ENCODE measurements at regions not wholly inside any gene's neighbourhood (a gene's known extent, or its start where the extent isn't known, plus 50 kb on each side); places are given as distances from the start of the nearest gene placed in this dataset.
"Not testable (repeated sequence)": the region's sequence is repeated elsewhere in the genome, so short reads cannot be mapped to it uniquely, and the experiment has no call there.

- in situ Hi-C loops (cut with HindIII; ENCODE audit: low sequenced_read_pairs): no loop called here
- DNase-seq (ENCODE audit: low spot score): no peak
Observed at GRCh38 chr10:8128511-8128910, 74.0 kb downstream of the GATA3 start.

- in situ Hi-C loops (cut with HindIII; ENCODE audit: low sequenced_read_pairs): no loop called here
Observed at GRCh38 chr10:8129438-8129837, 75.0 kb downstream of the GATA3 start.

GRCh38 chr10:8130973-8131911, 76.8 kb downstream of the GATA3 start:
- no peak for DNase-seq (ENCODE audit: low spot score)
- in situ Hi-C loops (cut with HindIII; ENCODE audit: low sequenced_read_pairs): no loop called here

More at GRCh38 chr10:8129438-8129837, 75.0 kb downstream of the GATA3 start:
- DNase-seq (ENCODE audit: low spot score): no peak

- in situ Hi-C loops (cut with HindIII; ENCODE audit: low sequenced_read_pairs): no loop called here
- DNase-seq (ENCODE audit: low spot score): no peak
Observed at GRCh38 chr10:8133146-8133545, 78.7 kb downstream of the GATA3 start.

- no peak for DNase-seq (ENCODE audit: low spot score)
- in situ Hi-C loops (cut with HindIII; ENCODE audit: low sequenced_read_pairs): no loop called here
Observed at GRCh38 chr10:8136736-8137135, 82.2 kb downstream of the GATA3 start.

GRCh38 chr10:8137272-8137681, 82.8 kb downstream of the GATA3 start:
- in situ Hi-C loops (cut with HindIII; ENCODE audit: low sequenced_read_pairs): no loop called here
- DNase-seq (ENCODE audit: low spot score): no peak

GRCh38 chr10:8137726-8138125, 83.2 kb downstream of the GATA3 start:
- in situ Hi-C loops (cut with HindIII; ENCODE audit: low sequenced_read_pairs): no loop called here
- DNase-seq (ENCODE audit: low spot score): no peak

GRCh38 chr10:8138471-8138870, 84.0 kb downstream of the GATA3 start:
- in situ Hi-C loops (cut with HindIII; ENCODE audit: low sequenced_read_pairs): no loop called here
- no peak for DNase-seq (ENCODE audit: low spot score)

GRCh38 chr10:8144496-8144895, 90.0 kb downstream of the GATA3 start:
- in situ Hi-C loops (cut with HindIII; ENCODE audit: low sequenced_read_pairs): no loop called here

GRCh38 chr10:8146650-8147049, 92.2 kb downstream of the GATA3 start:
- in situ Hi-C loops (cut with HindIII; ENCODE audit: low sequenced_read_pairs): no loop called here
- no peak for DNase-seq (ENCODE audit: low spot score)

More at GRCh38 chr10:8144496-8144895, 90.0 kb downstream of the GATA3 start:
- DNase-seq (ENCODE audit: low spot score): no peak

- in situ Hi-C loops (cut with HindIII; ENCODE audit: low sequenced_read_pairs): no loop called here
- DNase-seq (ENCODE audit: low spot score): no peak
Observed at GRCh38 chr10:8149991-8150390, 95.5 kb downstream of the GATA3 start.

- DNase-seq (ENCODE audit: low spot score): no peak
- in situ Hi-C loops (cut with HindIII; ENCODE audit: low sequenced_read_pairs): no loop called here
Observed at GRCh38 chr10:8150401-8150905, 96.0 kb downstream of the GATA3 start.

GRCh38 chr10:8151086-8151485, 96.6 kb downstream of the GATA3 start:
- in situ Hi-C loops (cut with HindIII; ENCODE audit: low sequenced_read_pairs): no loop called here
- no peak for DNase-seq (ENCODE audit: low spot score)

- no peak for DNase-seq (ENCODE audit: low spot score)
- in situ Hi-C loops (cut with HindIII; ENCODE audit: low sequenced_read_pairs): no loop called here
Observed at GRCh38 chr10:8156918-8157317, 102.4 kb downstream of the GATA3 start.

GRCh38 chr10:8158193-8159071, 103.9 kb downstream of the GATA3 start:
- in situ Hi-C loops (cut with HindIII; ENCODE audit: low sequenced_read_pairs): no loop called here
- DNase-seq (ENCODE audit: low spot score): no peak

- in situ Hi-C loops (cut with HindIII; ENCODE audit: low sequenced_read_pairs): no loop called here
- no peak for DNase-seq (ENCODE audit: low spot score)
Observed at GRCh38 chr10:8159341-8160165, 105.1 kb downstream of the GATA3 start.

- in situ Hi-C loops (cut with HindIII; ENCODE audit: low sequenced_read_pairs): no loop called here
- DNase-seq (ENCODE audit: low spot score): no peak
Observed at GRCh38 chr10:8163824-8164223, 109.3 kb downstream of the GATA3 start.

- in situ Hi-C loops (cut with HindIII; ENCODE audit: low sequenced_read_pairs); DNase-seq (ENCODE audit: low spot score): not testable (repeated sequence)
Observed at GRCh38 chr10:8164640-8165039, 110.2 kb downstream of the GATA3 start.

- no peak for DNase-seq (ENCODE audit: low spot score)
- in situ Hi-C loops (cut with HindIII; ENCODE audit: low sequenced_read_pairs): no loop called here
Observed at GRCh38 chr10:8168836-8169235, 114.3 kb downstream of the GATA3 start.
